HG03460 (cell line): ENCODE measurements at regions not wholly inside any gene's neighbourhood (a gene's known extent, or its start where the extent isn't known, plus 50 kb on each side); places are given as distances from the start of the nearest gene placed in this dataset.

Experiments used
- ATAC-seq: cut with Tn5 transposase; IDR thresholded peaks from one replicate; pipeline ENCODE4 v1.9.1; 2021; ENCODE audit not compliant: unreplicated experiment

DNA sequence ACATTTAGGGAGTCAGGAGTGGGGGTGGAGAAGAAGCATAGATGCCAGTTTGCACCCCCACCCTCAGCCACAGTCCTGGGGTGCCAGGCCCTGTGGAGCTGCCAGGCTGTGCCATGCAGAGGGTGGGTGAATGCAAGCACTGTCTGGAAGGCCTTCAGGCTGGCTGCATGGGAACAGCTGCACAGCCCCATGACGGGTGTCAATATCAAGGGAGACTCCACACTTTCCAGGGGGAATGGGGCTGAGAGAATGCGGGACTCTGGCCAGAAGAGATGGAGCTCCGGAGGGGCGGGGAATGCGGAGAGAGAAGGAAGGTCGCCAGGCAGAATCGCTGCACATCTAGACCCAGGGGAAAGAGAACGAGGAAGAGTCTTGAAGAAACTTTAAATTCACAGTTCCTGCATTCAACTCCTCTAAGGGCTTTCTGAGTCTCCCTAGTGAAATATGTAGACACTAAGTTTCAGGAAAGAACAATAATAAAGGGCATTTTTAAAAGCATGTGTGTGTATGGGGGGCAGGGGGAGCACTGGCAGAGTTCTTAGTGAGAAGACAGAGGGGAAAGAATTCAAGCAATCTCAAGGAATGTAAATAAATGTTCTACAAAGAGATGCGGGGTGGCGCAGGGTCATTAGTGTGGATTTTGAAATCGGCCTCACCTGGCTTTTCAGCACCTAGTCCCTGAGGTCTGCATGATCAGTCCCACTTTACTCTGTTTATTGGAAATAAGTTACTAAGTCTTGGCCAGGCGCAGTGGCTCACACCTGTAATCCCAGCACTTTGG, 59.1 kb downstream of the BOD1 start:
- no peak for ATAC-seq

DNA sequence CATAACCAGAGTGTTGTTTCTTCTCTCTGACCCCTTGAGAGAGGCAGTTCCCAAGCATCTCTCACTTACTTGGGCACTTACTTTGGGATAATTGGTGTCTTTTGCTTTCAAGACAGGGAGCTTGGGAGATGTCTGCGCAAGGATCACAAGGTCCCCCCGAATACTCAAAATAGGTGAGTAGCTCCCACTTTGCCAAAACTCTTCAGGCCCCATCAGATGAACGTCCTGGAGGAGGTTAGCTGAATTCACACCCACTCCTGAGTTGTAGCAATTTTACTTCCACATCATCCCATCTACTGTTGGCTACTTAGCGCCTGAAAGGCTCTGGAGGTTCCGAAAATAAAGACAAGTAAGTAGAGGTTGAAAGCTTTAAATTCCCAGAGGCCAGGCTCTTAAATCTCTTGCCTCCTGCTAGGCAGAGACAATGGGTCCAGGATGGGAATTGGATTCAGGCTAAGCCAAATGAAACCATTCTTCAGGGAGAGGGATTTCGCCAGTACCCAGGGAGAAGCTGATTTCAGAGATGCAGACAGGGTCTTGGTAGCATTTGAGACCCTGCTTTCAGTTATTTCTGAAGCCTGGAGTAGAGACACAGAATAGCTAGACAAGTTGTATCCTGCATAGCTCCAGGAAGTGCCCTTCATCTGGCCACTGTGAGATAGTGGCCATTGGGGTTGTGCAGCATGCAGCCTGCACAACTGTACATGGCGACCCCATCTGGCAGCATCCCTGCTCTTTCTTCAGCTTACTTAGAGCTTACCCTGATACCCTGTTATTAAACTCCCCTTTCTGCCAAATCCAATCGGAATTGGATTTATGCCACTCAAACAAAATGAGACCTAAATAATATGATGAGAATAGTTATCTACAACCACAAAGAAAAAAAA, 60.1 kb downstream of the BOD1 start:
- ATAC-seq, result no peak

DNA sequence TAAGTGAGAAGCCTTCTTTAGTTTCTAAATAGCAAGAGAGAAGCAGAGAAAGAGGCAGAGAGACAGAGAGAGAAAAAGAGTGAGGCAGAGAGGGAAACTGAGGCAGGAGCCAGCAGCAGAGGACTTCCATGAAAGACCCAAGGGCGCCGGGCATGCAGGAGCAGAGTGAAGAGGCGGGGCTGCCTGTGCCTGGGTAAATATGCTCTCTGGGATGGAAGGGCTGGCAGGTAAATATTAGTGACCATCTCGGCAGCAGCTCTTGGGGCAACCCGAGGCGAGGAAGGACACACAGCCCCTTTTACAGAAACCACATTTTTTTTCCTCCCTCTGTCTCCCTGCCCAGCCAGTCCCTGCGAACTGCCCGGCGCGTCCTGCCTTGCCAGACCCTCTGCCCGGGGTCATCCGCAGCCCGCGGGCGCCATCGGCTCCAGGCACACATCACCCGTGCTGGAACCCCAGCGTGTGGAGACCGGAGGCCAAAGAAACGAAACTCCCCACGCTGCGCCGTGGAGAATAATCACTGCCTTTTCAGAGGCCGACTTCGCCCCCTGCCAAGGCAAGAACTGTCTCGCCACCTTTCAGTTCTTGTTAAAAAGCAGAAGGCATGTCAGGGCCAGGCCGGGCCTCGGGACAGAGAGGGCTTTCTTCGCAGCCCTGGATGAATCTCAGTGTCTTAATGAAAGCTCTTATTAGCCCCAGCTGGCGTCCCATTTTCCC, 61.3 kb downstream of the BOD1 start:
- no peak for ATAC-seq

DNA sequence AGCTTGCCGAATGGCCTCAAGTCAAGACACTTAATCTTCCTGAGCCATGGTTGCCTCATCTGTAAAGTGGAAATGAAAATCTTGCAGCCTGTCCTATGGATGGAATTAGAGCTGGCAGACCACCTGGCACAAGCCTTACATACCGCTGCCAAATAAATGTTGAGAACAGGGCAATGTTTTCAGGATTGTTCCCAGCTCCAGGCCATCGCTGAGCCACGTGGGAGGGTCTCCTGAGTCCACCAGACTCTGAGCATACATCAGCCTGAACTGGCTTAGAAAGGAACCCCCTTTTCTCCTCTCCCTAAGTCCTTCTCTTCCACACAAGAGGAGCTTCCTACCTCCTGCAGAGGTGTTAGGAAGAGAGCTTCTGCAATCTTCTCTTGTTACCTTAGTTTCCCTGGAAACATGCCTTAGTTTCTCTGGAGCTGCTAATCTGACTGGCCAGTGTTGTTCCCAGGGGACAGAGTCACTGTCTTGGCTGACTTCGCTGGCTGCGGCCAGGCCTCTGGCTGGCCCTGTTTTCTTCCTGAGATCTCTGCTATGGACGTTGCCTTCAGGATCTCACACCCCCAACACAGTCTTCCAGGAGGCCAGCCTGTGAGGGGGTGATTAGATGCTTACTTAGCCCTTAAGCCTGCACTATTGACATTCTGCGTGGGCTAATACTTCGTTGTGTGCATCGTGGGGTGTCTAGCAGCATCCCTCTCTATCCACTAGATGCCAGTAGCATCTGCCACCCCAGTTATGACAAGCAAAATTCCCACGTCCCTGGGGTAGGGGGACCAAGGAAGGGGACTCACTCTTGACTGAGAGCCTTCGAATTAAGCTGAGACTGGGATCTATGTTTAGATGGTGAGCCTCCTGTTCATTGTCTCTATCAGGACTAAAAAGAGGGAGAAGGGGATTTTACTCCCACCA, 62.2 kb downstream of the BOD1 start:
- ATAC-seq, result no peak

DNA sequence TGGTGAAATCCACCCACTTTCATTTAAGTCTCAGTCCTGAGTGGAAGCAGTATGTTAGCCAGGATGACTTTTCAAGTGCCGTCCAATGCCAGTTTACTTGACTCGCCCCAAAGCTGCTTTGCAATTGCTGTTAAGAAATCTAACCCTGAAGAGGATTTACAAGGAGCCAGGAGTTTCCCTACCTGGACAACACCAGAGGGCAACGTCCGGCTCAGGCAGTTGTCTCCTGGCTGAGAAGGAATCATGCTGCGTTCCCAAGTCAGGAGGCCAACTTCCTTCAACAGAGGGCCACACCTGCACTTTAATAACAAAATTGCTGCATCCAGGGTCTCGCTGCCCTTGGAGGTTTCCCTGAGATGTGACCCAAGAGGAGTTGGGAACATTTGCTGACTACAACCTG, 65.8 kb downstream of the BOD1 start:
- ATAC-seq, result no peak

DNA sequence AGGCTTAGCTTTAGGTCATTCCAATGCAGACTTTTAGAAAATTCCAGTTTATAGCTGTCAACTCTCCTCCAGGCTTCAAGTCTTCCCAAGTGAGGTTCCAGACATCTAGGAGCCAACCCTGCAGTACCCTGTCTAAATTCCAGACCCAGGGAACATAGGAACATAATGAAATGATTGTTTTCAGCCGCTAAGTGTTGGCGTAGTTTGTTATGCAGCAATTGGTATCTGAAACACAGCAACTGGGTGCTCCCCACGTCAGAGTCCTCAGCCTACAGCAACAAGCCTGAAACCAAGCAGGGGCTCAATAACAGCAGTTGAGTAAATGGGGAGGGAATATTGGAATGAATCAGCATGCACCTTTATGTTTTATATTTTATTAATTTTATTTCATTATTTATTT, 66.8 kb downstream of the BOD1 start:
- no peak for ATAC-seq

DNA sequence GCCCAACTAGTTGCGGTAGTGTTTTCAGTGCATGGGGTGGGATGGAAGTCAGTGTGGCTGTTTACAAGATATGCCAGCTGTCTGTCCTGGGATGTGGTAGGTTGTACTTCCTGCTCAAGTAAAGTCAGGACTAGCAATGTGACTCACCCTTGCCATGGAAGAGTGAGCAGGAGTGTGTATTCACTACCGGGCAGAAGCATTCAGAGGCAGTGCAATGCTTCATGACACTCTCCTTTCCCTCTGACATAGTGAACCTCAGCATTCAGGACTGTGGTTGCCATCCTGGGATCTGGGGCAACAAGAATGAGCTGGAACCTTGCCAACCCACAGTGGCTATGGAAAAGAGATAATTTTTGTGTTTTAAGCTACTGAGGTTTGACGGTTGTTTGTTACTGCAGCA, 68.9 kb downstream of the BOD1 start:
- ATAC-seq, result peak; percentile 71

DNA sequence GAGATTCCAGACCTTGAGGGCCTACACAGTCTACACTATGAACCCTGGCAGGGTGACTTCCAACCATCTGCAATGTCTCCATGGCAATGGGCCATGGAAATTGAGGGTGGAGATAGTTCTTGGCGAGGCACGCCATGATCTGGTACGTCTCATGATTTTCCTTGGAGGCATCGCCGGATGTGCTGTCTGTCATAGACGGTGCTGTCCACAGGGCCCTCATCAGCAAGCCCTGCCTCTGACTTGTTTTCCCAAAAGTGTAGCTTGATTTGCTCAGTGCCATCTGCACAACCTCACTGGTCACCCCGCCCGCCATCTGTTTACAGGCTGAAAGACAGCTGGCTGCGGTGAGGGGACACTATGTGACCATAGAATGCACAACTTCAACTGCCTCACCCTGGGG, 73.5 kb downstream of the BOD1 start:
- no peak for ATAC-seq

DNA sequence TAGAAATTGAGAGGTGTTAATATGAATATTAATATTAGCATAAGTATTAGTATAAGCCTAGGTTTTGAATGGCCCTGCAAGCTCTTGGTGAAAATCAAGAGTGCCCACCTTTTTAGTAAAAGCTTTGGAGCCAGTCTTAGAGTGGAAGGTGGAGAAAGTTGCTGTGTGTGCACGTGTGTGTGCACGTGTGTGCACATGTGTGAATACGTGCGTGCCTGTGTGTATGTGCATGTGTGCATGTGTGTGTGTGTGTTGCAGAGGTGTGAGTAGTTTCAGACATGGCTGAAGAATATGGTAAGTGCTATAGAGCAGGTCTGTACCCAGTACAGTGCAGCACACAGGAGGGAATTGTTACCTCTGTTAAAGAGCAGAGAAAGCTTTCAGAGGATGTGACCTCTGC, 74.3 kb downstream of the BOD1 start:
- no peak for ATAC-seq

DNA sequence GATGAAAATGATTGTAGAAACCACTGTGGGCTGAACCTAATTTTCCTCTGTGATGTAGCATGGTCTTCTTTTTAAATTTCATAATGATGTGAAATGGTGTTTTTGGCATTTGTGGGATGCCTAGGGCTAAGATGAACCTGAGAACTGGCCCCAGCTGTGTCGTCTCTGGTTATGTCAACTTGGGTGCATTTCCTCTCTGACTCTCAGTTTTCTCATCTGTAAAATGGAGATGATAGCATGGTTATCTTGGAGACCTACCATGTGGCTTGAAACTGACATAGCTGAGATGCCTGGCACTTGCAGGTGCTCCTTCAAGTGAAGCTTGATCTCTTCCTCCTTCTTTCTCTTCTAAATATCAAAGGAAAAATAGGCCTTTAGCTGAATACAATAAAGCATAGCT, 77.8 kb downstream of the BOD1 start:
- no peak for ATAC-seq

DNA sequence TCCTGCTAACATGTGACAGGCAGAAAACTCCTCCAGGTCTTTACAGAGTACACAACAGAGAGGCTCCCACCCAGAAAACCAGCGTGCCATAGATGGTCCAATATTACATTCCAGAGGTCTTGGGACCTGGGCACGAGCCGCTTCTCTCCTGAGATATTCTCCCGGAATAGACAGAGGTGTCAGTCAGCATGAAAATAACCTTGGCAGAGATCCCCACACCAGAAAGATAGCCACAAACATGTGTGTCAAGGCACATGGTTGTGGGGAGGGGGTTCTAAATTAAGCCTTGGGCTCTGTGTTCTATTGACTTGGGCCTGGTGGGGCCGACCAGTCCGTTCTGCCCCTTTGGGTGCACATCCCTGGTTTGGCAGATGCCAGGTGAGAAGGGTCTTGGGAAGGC, 78.4 kb downstream of the BOD1 start:
- no peak for ATAC-seq

DNA sequence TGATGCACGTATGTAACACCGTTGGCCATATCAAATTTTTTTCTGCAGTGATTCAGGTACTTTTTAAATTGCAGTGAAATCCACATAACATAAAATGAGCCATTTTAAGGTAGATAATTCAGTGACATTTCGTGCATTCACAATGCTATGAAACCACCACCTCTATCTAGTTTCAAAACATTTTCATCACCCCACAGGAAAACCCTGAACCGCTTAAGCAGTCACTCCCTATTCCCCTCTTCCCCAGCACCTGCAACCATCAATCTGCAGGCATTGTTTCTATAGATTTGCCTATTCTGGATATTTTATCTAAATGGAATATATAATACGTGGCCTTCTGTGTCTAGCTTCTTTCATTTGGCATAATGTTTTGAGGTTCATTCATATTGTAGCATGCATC, 79.2 kb downstream of the BOD1 start:
- no peak for ATAC-seq

DNA sequence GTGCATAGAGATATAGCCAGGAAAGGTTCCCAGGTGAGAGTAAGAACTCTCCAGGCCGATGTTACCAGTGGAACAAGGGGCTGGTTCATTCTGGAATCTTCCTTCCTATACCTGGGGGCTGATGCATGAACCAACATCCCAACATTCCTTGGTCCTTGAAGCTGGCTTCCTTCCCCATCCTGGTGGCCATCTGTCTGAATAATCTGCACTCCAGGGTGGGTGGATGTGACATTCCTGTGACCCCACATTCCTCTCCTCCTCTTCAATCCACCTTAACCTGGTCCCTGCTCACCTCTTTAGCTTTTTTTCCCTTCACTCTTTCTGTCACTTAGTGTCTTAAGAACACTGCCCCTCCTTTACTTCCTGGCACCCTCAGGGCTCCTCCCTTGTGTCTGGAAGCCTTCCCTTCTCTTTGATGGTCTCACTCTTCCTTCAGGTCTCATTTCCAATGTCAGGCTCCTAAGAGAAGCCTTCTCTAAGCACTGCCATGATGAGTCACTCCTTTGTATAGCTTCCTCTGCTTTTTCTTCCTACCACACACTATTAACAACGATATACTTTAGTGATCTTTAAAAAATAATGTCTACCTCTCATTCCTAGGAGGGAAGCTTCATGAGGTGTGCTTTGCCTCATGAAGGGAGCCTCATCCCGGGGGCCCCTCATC, 80.3 kb downstream of the BOD1 start:
- no peak for ATAC-seq

DNA sequence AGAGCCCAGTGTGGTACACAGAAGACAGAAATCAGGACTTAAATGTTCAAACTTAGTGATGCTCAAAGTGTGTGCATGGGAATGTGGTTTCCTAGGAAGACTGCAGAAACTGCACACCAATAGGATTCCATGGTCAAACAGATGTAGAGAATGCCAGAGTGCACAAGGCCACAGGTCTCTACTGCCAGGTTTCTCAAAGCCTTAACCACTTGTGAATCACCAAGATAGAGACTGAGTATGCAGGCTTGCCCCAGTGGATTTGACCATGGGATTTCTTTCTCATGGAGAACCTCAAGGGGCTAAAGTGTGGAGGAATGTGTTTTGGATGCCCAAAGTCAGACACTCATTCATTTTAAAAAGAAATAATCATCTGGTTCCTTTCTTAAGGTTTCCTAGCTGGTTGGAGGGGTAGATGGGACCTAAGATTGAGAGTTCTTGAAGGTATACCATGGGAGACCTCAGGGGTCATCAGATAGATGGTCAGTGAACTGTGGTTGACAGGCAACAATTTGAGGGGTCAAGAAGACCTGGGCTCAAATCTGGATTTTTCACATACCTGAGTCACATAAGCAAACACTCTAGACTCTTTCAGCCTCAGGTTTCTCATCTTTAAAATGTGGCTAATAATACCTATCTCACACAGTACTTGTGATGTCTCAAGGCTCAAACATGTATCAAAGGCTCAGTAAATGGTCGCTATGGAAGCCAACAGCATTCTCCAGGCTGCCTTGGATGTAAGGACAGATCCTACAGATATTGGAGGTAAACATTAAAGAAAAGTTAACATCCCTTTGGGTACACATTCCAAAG, 81.1 kb downstream of the BOD1 start:
- ATAC-seq, result no peak

DNA sequence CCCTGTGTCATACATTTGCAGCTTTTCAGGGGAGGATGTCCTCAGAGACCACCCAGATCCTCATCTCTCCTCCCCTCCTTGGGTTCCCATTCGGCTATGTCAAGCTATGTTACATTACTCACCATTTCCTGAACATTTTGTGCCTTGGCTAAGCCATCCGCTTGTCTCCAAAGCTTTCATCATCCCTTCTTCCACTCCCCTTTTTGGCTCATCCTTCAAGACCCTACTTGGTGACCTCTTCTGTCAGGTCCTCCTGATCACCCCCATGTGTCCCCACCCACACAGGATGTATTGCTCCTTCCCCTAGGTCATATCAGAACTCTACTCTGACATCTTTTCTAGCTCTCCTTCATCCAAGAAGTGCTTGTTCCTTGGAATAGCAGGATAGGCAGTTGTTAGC, 81.8 kb downstream of the BOD1 start:
- no peak for ATAC-seq

DNA sequence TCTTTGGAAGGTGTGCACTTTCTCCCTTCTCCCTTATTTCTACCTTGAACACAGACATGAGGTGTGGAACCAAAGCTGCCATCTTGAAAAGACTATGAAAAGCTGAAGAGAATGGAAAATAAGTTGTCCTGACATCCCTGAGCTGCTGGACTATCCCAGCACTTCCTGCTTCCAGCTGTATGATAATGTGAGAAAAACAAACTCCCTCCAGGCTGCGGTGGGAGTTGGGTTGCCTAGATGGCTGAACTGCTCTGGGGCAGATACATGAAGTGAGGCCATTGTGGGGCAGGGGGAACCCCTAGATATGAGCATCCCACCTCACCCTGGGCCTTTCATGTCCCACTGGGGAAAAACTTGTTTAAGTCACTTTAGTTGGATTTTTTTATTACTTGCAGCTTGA, 82.4 kb downstream of the BOD1 start:
- ATAC-seq, result no peak

DNA sequence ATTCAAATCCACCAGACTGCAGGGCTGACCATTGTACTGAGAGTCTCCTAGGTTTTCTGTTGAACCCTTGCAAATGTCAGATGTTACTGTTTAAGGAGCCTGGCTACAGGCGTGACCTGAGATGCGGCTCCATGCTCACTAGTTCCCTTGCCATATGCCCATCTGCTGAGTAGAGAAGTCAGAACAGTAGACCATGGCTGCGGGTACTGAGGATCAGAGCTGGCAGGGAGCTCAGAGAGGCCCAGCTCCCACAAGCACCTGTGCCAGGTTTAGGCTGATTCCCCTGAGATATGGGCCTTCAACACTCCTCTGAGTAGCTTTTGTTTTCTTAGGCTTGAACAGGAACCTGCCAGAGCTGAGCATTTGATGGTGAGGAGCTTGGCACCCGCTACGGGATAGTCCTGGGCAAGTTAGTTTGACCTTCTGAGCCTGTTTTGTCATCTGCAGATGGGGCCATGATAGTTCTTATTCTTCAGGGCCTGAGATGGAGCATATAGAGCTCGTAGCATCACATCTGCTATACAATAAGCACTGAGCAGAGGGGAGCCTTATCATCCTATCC, 83.7 kb downstream of the BOD1 start:
- ATAC-seq, result no peak

DNA sequence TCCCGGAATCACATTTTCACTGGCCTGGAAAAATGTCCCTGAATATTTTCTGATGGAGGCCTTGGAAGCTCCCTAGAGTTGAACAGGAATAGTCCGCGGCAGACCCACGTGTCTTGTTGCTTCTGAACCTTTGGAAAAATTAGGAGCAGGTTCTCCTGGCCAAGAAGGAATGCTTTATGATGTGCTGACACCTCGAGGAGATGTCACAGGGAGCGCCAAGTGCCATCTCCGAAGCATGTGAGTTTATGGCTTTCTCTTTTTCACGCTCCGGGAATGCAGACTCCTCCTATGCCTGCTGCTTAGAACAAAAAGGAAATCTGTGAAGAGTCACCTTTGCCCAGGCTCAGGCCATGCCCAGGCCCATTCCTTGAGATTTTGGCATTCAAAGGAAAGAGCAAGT, 84.6 kb downstream of the BOD1 start:
- no peak for ATAC-seq

DNA sequence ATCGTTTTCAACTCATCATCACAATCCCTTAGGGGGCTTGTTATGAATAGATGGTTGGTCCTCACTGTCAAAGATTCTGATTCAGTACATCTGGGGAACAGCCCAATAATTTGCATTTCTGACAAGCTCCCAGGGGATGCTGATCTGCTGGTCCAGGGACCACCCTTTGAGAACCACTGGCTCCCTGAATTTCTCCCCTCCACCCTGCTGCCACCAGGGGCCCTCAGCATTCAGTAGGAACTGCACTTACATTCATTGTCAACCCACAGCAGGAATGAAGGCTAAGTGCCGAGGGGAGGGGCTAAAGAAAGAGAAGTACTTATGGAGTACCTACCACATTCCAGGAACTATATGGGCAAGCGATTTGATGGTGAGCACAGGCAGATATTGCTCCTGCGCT, 85.9 kb downstream of the BOD1 start:
- ATAC-seq, result no peak
